Heart right ventricle (tissue), 16 donors: ENCODE measurements at regions not wholly inside any gene's neighbourhood (a gene's known extent, or its start where the extent isn't known, plus 50 kb on each side); places are given as distances from the start of the nearest gene placed in this dataset.

Experiments
- ATAC-seq, 8 donors: fragments of 200-7000 bp; cut with Tn5 transposase; one replicate each; pipeline ENCODE4 v1.9.1; 2020; ENCODE audit warnings: mild to moderate bottlenecking in 8 of 8, moderate library complexity in 8 of 8, moderate number of reproducible peaks in 1 of 8
- DNase-seq, 2 donors: peaks; one replicate each; pipeline ENCODE4 v3.0.0-alpha.2; 2020
- H3K27ac ChIP-seq, 10 donors: fragments of 200-600 bp; sonication (generic) in 2 of 10; one replicate each; pipeline versions ENCODE4 v1.5.0 to v1.8.0; 2020 to 2022; ENCODE audit warnings: mild to moderate bottlenecking in 3 of 10
- H3K27me3 ChIP-seq, 7 donors: fragments of 200-600 bp; one replicate each; pipeline ENCODE4 v1.8.0; 2021 to 2022; ENCODE audit warnings: mild to moderate bottlenecking in 2 of 7
- H3K36me3 ChIP-seq, 9 donors: fragments of 200-600 bp; sonication (generic) in 1 of 9; one replicate each; pipeline versions ENCODE4 v1.5.0 to v1.8.0; 2020 to 2022; ENCODE audit warnings: mild to moderate bottlenecking in 2 of 9
- H3K4me1 ChIP-seq, 9 donors: fragments of 200-600 bp; sonication (generic) in 1 of 9; one replicate each; pipeline versions ENCODE4 v1.5.0 to v1.8.0; 2020 to 2022; ENCODE audit warnings: mild to moderate bottlenecking in 4 of 9
- H3K4me3 ChIP-seq, 10 donors: fragments of 200-600 bp; sonication (generic) in 2 of 10; one replicate each; pipeline versions ENCODE4 v1.5.0 to v1.8.0; 2020 to 2022; ENCODE audit warnings: mild to moderate bottlenecking in 7 of 10, moderate library complexity in 2 of 10
- H3K9me3 ChIP-seq, 11 donors: fragments of 200-600 bp in 10 of 11; sonication (generic) in 2 of 11; one replicate each; pipeline versions ENCODE4 v1.5.0 to v1.8.0; 2013 to 2022; ENCODE audit warnings: mild to moderate bottlenecking in 2 of 11, control low read depth in 1 of 11, moderate library complexity in 1 of 11
- WGBS, 2 donors: extraction: QIAGEN DNeasy Blood & Tissue Kit; methylation state at CpG; one replicate each; pipeline ENCODE4 v1.1.7; 2013; ENCODE audit warnings: inconsistent platforms in 1 of 2; 5-methylcytosine and 5-hydroxymethylcytosine counted together
- intact Hi-C, 10 donors: fragments of 100-400 bp; cut with DNase I; formaldehyde crosslinking; loops; one replicate each; pipeline versions ENCODE4 v1.11.1 to v1.14.2; 2022
- TF ChIP-seq, protein P1 (sequence below), 9 donors: fragments of 200-600 bp; sonication (generic) in 2 of 9; IDR thresholded peaks; one replicate each; pipeline versions ENCODE4 v1.5.0 to v1.8.0; 2021 to 2022; ENCODE audit warnings: antibody characterized with exemption in 9 of 9, mild to moderate bottlenecking in 5 of 9, moderate library complexity in 1 of 9
- donor health status: Arrhythmogenic right ventricular cardiomyopathy.
- donor health status: ischemic (EF 13 %, LVEDD 7.1; RV severe dilation, severe dysfunction).
- donor health status: healthy with polysubstance abuse.
- donor health status: DM: no; HTN: yes; CAD: no.
- donor health status: DM: no; HTN: no; CAD: no.
- donor health status: ischemic (EF 25% LVEDD 6.9; RV normal size, moderate dysfunction).
- donor health status: ischemic (EF 25% LVEDD 5.7; RV mildly dilated, moderate dysfunction).
- donor health status: healthy.
- donor health status: DM: yes; HTN: yes; CAD: no.
- donor health status: Ischemic cardiomyopathy.
- donor health status: ischemic (EF 35%, LVEDD 5.7; RV mildly dilated, moderate dysfunction).
- donor health status: nonischemic (EF 11% LVEDD 7.7; RV severe dilation, severe dysfunction).
- donor health status: DM: yes; HTN: yes; CAD: no.
- donor health status: PGD.
- donor health status: ischemic (EF 29% LVEDD 5.4; RV normal size, mild dysfunction).
- donor health status: nonischemic (EF 23%, LVEDD 6.1; RV moderate dilation, normal function).

DNA sequence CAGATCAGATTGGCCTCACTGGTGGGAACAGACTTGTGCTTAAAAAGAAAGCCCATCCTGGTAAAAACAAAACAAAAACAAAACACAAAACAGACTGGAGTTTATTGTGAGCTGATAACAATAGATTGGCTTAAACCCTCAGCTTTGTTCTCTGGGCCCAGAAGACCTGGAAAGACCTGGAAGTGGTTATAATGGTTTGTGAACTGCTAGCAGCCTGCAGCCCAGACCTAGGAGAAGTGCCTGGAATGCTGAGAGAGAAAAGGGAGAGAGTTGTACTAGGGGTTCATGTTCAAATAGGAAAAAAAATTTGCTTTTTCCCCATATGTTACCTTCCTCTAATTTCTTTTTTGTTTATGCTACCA, 396.6 kb downstream of the DMAC1 start:
- Histone ChIP-seq H3K4me1 (peaks cover 0 to 28% (median 11%) of the 10 kb centered on the region in 9 donors), H3K27me3 (no peaks in the 10 kb centered on the region), H3K4me3 (no peak overlapping the region), H3K27ac (peak overlapping the region in 1 of 10 donors; percentile 24), H3K9me3 (no peaks in the 10 kb centered on the region), H3K36me3 (no peaks in the 10 kb centered on the region)
- ATAC-seq (peak in 4 of 8 donors; percentile 23 to 73 (median 42)), DNase-seq (no peak)
- TF ChIP-seq, protein P1, sequence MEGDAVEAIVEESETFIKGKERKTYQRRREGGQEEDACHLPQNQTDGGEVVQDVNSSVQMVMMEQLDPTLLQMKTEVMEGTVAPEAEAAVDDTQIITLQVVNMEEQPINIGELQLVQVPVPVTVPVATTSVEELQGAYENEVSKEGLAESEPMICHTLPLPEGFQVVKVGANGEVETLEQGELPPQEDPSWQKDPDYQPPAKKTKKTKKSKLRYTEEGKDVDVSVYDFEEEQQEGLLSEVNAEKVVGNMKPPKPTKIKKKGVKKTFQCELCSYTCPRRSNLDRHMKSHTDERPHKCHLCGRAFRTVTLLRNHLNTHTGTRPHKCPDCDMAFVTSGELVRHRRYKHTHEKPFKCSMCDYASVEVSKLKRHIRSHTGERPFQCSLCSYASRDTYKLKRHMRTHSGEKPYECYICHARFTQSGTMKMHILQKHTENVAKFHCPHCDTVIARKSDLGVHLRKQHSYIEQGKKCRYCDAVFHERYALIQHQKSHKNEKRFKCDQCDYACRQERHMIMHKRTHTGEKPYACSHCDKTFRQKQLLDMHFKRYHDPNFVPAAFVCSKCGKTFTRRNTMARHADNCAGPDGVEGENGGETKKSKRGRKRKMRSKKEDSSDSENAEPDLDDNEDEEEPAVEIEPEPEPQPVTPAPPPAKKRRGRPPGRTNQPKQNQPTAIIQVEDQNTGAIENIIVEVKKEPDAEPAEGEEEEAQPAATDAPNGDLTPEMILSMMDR (IDR thresholded peaks at IDR 0.05): no peak
- intact Hi-C loops: loop anchor here in 5 of 10 donors (5.0 to 10.0 kb wide), 4 partner anchors 129 to 139 kb away; no protein-coding TSS in a partner anchor

DNA sequence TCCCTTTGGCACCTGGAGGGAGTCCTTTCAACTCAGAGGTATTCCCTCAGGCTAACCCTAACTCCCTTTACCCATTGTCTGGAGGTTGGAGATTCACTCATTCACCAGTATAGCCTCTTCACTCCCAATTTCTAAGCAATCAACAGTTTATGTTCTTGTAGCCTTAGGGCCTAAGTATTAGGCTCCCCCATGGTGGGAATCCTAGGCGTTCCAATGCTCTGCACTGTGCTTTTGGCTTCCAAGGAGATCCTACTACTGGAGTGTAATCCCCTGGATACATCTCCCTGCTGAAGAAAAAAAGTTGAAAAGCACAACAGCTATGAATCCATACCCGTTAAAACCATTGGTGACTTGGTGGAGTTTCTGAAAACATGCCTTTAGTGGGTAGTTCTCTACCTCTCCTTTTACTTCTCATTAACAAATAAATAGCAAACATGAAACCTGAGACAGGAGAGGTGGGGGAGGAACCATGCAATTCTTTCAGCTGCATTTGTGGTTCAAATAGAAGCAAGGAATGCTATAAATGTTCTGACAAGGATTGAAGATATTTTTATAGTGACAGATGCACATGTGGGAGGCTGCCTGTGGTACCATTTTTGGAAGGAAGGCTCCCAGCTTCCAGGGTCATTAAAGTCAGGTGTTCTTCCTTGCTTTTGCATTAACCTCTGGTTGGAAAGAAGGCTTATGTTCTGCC, 397.1 kb downstream of the DMAC1 start:
- Histone ChIP-seq H3K27ac (peak overlapping the region in 3 of 10 donors; percentile 2 to 24 (median 24)), H3K36me3 (no peaks in the 10 kb centered on the region), H3K27me3 (no peaks in the 10 kb centered on the region), H3K4me1 (peaks cover 0 to 28% (median 11%) of the 10 kb centered on the region in 9 donors), H3K4me3 (no peak overlapping the region), H3K9me3 (no peaks in the 10 kb centered on the region)
- intact Hi-C loops: loop anchor here in 5 of 10 donors (5.0 to 10.0 kb wide), 4 partner anchors 130 to 140 kb away; no protein-coding TSS in a partner anchor
- TF ChIP-seq, protein P1 (IDR thresholded peaks at IDR 0.05): no peak
- ATAC-seq (peak in 3 of 8 donors; percentile 17 to 35 (median 18)), DNase-seq (no peak)
- 18 to 21% methylated on average over 2 of the region's 2 CpGs for WGBS, 2 donors

DNA sequence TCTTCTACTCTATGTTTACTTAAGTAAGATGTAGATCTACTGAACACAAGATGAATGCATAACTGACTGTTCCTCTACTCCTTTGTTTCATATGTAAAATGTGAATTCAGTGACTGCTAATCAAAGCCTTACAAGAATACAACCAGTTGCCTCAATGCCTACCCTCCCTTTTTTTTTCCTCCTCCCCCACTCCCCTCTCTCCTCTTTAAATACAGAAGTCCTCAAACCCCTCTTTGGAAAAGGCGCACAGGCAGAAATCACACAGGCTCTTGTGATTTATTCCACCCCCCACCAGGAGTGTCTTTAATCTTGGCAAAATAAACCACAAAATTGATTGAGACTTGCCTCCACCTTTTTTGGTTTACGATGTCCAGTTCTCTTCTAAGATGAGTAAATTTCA, 398.5 kb downstream of the DMAC1 start:
- H3K36me3 ChIP-seq: no peaks in the 10 kb centered on the region
- H3K27ac ChIP-seq: no peak overlapping the region
- ATAC-seq (no peak), DNase-seq (no peak)
- intact Hi-C loops: loop anchor here in 5 of 10 donors (5.0 to 10.0 kb wide), 4 partner anchors 131 to 141 kb away; no protein-coding TSS in a partner anchor
- H3K4me1 ChIP-seq: peaks cover 0 to 28% (median 11%) of the 10 kb centered on the region in 9 donors
- H3K27me3 ChIP-seq: no peaks in the 10 kb centered on the region
- WGBS, 2 donors: 91 to 96% methylated on average over 2 of the region's 2 CpGs
- H3K4me3 ChIP-seq: no peak overlapping the region
- TF ChIP-seq, protein P1 (IDR thresholded peaks at IDR 0.05): no peak
- H3K9me3 ChIP-seq: no peaks in the 10 kb centered on the region

DNA sequence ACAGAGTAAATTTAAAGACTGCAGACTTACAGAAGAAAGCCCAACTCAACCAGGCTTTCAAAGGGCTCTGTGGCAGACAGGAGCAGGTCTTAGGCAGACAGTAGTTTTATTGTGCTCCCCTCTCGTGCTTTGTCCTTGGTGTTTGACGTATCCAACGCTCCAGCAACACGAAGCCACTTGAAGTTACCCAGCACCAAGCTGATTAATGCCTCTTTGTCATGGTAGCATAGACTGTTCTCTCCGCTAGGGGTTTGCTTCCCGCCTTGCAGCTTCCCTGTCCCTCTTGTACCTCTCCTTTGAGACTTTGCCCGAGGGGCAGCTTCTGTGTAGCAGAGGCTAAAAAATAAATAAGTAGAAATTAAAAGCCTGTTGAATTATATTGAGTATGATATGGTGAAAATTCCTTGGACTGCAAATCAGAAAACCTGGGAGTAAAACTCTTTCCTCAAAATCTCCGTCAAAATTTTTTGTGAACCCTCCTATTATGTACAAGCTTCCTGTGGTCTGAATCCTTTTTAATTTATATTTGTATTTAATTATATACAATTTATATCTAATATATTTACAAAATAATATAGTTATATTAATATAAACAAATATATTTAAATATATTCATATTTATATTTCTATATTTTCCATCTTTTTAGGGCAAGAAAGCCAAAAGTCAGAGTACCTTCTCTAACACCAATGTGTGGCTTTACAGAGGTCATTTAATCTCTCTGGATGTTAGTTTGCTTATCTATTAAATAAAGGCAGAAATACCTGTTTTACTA, 405.4 kb downstream of the DMAC1 start:
- intact Hi-C loops: no loop called here
- WGBS, 2 donors: 75 to 77% methylated on average over 8 of the region's 8 CpGs
- ATAC-seq (no peak), DNase-seq (no peak)
- H3K9me3 ChIP-seq: no peaks in the 10 kb centered on the region
- no peak overlapping the region for H3K27ac ChIP-seq
- no peaks in the 10 kb centered on the region for H3K36me3 ChIP-seq
- H3K4me1 ChIP-seq: no peaks in the 10 kb centered on the region
- peaks cover 0 to 7% (median 0%) of the 10 kb centered on the region in 7 donors for H3K27me3 ChIP-seq
- TF ChIP-seq, protein P1 (IDR thresholded peaks at IDR 0.05): no peak
- H3K4me3 ChIP-seq: no peak overlapping the region
